KBM-7 (cell line): ENCODE measurements at regions not wholly inside any gene's neighbourhood (a gene's known extent, or its start where the extent isn't known, plus 50 kb on each side); places are given as distances from the start of the nearest gene placed in this dataset.
A peak's percentile ranks its signal among the peaks of the same experiment; 100 is the strongest.

Source experiments
- DNase-seq: peaks from one replicate; pipeline ENCODE4 v3.0.0-alpha.2; 2015
- in situ Hi-C: fragments of 300-500 bp; cut with MboI; formaldehyde crosslinking; loops from 2 replicates; pipeline ENCODE4 v1.14.3; 2020; ENCODE audit warnings: low sequenced_read_pairs, low pct_unique_long_range_greater_than_20kb, mixed read lengths

GRCh38 chr3:27859821-27860220, 137.7 kb upstream of the EOMES start:
- no peak for DNase-seq
- in situ Hi-C loops, result no loop called here

GRCh38 chr3:27861046-27862036, 139.2 kb upstream of the EOMES start:
- in situ Hi-C loops, result no loop called here
- no peak for DNase-seq

- in situ Hi-C loops, result no loop called here
- no peak for DNase-seq
Observed at GRCh38 chr3:27865731-27866130, 143.6 kb upstream of the EOMES start.

- in situ Hi-C loops, result no loop called here
- no peak for DNase-seq
Observed at GRCh38 chr3:27869152-27869551, 147.0 kb upstream of the EOMES start.

GRCh38 chr3:27877061-27878013, 155.2 kb upstream of the EOMES start:
- DNase-seq, result no peak
- in situ Hi-C loops, result no loop called here

- in situ Hi-C loops, result no loop called here
- no peak for DNase-seq
Observed at GRCh38 chr3:27878014-27878383, 155.9 kb upstream of the EOMES start.

GRCh38 chr3:27880969-27881892, 159.1 kb upstream of the EOMES start:
- peak; percentile 23 for DNase-seq
- in situ Hi-C loops, result no loop called here

GRCh38 chr3:27883266-27883665, 161.1 kb upstream of the EOMES start:
- in situ Hi-C loops, result no loop called here
- DNase-seq, result no peak

GRCh38 chr3:27885641-27886040, 163.5 kb upstream of the EOMES start:
- DNase-seq, result no peak
- in situ Hi-C loops, result no loop called here

- DNase-seq, result no peak
- in situ Hi-C loops, result no loop called here
Observed at GRCh38 chr3:27888562-27888961, 166.4 kb upstream of the EOMES start.

- DNase-seq, result no peak
- in situ Hi-C loops, result no loop called here
Observed at GRCh38 chr3:27889745-27890144, 167.6 kb upstream of the EOMES start.

GRCh38 chr3:27900316-27900715, 178.2 kb upstream of the EOMES start:
- in situ Hi-C loops, result no loop called here
- no peak for DNase-seq

- in situ Hi-C loops, result no loop called here
Observed at GRCh38 chr3:27903446-27903845, 181.3 kb upstream of the EOMES start.

GRCh38 chr3:27905625-27906024, 183.5 kb upstream of the EOMES start:
- in situ Hi-C loops, result no loop called here
- DNase-seq, result no peak

More at GRCh38 chr3:27903446-27903845, 181.3 kb upstream of the EOMES start:
- no peak for DNase-seq

GRCh38 chr3:27907148-27907547, 185.0 kb upstream of the EOMES start:
- in situ Hi-C loops, result no loop called here
- no peak for DNase-seq

GRCh38 chr3:27907929-27908328, 185.8 kb upstream of the EOMES start:
- in situ Hi-C loops, result no loop called here

GRCh38 chr3:27910456-27910855, 188.3 kb upstream of the EOMES start:
- in situ Hi-C loops, result no loop called here
- DNase-seq, result no peak

More at GRCh38 chr3:27907929-27908328, 185.8 kb upstream of the EOMES start:
- no peak for DNase-seq

- peak; percentile 19 for DNase-seq
- in situ Hi-C loops, result no loop called here
Observed at GRCh38 chr3:27914199-27914598, 192.1 kb upstream of the EOMES start.
